ENCODE measurements at regions not wholly inside any gene's neighbourhood (a gene's known extent, or its start where the extent isn't known, plus 50 kb on each side); places are given as distances from the start of the nearest gene placed in this dataset.

DNA sequence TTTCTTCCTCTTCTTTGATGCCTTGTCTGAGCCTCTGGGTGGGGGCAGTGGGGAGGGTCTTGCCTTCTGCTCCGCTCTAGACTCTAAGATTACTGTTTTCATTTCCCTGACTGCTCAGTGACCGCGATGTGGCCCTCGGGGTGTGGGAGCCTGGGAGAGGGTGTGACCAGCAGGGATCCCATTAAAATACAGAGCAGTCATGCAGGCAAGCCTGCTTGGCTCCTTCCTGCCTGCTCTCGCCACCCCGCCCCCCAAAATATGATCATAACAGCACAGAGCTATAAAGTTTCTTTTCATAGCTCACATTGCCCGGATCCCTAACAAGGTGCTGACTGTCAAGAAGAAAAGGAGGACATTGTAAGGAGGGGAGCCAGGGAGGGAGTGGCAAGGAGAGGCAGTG, 332.9 kb downstream of the RAB28 start:
- DNase-seq: no peak
- 68 to 76% (median 75%) methylated on average over 7 of the region's 7 CpGs for WGBS, 5 donors
- no peaks in the 10 kb centered on the region for H3K4me1 ChIP-seq
- no peaks in the 10 kb centered on the region for H3K36me3 ChIP-seq
- H3K27me3 ChIP-seq (replicated peaks in 1 of 7): no peaks in the 10 kb centered on the region
- TF ChIP-seq, protein P1, sequence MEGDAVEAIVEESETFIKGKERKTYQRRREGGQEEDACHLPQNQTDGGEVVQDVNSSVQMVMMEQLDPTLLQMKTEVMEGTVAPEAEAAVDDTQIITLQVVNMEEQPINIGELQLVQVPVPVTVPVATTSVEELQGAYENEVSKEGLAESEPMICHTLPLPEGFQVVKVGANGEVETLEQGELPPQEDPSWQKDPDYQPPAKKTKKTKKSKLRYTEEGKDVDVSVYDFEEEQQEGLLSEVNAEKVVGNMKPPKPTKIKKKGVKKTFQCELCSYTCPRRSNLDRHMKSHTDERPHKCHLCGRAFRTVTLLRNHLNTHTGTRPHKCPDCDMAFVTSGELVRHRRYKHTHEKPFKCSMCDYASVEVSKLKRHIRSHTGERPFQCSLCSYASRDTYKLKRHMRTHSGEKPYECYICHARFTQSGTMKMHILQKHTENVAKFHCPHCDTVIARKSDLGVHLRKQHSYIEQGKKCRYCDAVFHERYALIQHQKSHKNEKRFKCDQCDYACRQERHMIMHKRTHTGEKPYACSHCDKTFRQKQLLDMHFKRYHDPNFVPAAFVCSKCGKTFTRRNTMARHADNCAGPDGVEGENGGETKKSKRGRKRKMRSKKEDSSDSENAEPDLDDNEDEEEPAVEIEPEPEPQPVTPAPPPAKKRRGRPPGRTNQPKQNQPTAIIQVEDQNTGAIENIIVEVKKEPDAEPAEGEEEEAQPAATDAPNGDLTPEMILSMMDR (IDR thresholded peaks at IDR 0.05 in 8 of 11, conservative IDR thresholded peaks at IDR 0.05 in 3 of 11): no peak
- TF ChIP-seq POLR2A (IDR thresholded peaks at IDR 0.05) (no peak), POLR2AphosphoS5 (IDR thresholded peaks at IDR 0.05) (no peak)
- no peak overlapping the region for H3K4me3 ChIP-seq
- intact Hi-C loops (cut with DNase I; ENCODE audit: low total_unique reads): no loop called here
- H3K9me3 ChIP-seq: peaks cover 0 to 10% (median 3%) of the 10 kb centered on the region in 8 donors
- no peak overlapping the region for H3K27ac ChIP-seq

DNA sequence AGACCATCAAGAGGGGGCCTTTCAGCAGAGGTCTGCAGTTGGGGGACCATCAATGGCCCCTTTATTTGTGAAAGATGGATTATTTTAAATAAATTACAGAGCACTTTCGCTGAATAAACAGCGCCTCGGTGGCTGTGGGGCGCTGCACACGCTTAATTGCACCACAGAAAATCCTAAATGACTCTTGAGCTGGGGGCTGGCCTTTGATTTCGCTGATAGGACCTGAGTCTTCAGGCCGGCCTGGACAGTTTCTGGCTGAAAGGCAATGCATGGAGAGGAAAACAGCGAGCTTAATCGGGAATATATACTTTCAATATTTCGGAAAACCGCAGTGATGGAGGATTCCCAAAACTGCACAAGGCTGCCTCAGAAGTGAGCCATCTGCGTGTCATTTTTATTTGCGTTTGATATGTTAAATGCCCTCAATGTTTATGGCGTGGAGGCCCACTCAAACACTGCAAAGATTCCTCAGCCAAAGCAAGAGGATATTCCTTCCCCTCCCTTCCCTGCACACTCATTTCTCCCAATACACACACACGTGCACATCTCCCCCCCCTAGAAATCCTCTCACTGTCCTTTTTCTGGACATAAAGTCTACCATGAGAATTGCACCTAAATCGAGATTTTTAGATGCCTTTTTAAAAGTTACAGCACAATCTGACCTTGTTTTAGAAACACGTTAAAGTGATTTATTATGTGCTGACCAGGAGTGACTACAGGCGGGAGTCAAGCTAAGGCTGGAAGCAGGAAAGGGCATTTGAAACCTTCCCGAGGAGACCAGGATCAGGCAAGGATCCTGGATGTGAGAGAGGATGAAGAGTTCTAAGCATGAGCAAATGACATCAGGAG, 340.7 kb downstream of the RAB28 start:
- H3K4me1 ChIP-seq: no peaks in the 10 kb centered on the region
- 69 to 76% (median 71%) methylated on average over 19 of the region's 19 CpGs for WGBS, 5 donors
- H3K27me3 ChIP-seq (replicated peaks in 1 of 7): no peaks in the 10 kb centered on the region
- no peaks in the 10 kb centered on the region for H3K9me3 ChIP-seq
- no peak for DNase-seq
- no peaks in the 10 kb centered on the region for H3K36me3 ChIP-seq
- intact Hi-C loops (cut with DNase I; ENCODE audit: low total_unique reads): no loop called here
- TF ChIP-seq POLR2AphosphoS5 (IDR thresholded peaks at IDR 0.05): no peak
- TF ChIP-seq, protein P1 (IDR thresholded peaks at IDR 0.05 in 8 of 11, conservative IDR thresholded peaks at IDR 0.05 in 3 of 11): no peak
- TF ChIP-seq POLR2A (IDR thresholded peaks at IDR 0.05): no peak
- H3K4me3 ChIP-seq: no peak overlapping the region
- no peak overlapping the region for H3K27ac ChIP-seq

DNA sequence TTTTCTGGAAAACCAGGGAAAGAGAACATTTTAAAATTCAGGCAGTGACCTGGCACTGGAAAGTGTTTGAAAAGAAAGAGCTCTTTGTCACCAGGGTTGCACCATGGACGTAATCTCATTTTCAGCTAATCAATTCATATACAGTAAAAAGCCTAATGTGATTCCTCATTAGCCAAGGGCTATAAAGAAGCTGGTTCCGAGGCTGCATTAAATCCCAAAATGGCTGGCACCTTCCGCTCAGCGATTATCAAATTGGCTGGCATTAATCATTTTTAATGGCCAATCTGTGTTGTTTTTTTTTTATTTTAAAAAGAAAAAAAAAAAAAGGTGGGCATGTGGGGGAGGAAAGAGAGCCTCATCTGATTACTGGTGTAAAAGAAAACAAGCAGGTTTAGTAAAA, 341.4 kb downstream of the RAB28 start:
- Histone ChIP-seq H3K27ac (no peak overlapping the region), H3K4me3 (no peak overlapping the region), H3K4me1 (no peaks in the 10 kb centered on the region), H3K27me3 (replicated peaks in 1 of 7) (no peaks in the 10 kb centered on the region), H3K9me3 (no peaks in the 10 kb centered on the region), H3K36me3 (no peaks in the 10 kb centered on the region)
- DNase-seq: no peak
- intact Hi-C loops (cut with DNase I; ENCODE audit: low total_unique reads): no loop called here
- TF ChIP-seq POLR2AphosphoS5 (IDR thresholded peaks at IDR 0.05) (no peak), POLR2A (IDR thresholded peaks at IDR 0.05) (no peak)
- TF ChIP-seq, protein P1 (IDR thresholded peaks at IDR 0.05 in 8 of 11, conservative IDR thresholded peaks at IDR 0.05 in 3 of 11): no peak
- 86 to 89% (median 88%) methylated on average over 4 of the region's 4 CpGs for WGBS, 5 donors

DNA sequence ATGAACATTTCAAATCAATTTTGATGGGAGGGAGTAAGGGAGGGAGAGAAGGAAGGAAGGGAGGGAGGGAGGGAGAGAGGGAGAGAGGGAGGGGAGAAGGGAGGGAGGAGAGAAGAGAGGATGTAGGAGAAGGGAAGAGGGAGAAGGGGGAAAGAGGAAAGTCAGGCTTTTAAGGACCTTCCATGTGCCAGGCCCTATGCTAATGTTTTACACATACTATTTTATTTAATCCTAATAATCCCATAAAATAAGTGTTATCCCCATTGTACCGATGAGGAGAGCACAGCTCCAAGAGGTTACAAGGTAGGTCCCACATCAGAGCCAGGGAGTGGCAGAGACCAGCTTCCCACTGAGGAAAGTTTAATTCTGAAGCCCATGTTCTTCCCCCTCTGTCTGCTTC, 341.9 kb downstream of the RAB28 start:
- Histone ChIP-seq H3K27ac (no peak overlapping the region), H3K36me3 (no peaks in the 10 kb centered on the region), H3K9me3 (no peaks in the 10 kb centered on the region), H3K4me3 (no peak overlapping the region), H3K27me3 (replicated peaks in 1 of 7) (no peaks in the 10 kb centered on the region), H3K4me1 (no peaks in the 10 kb centered on the region)
- WGBS, 5 donors: 59 to 100% (median 87%) methylated on average over 1 of the region's 1 CpG
- DNase-seq: no peak
- intact Hi-C loops (cut with DNase I; ENCODE audit: low total_unique reads): no loop called here
- TF ChIP-seq POLR2AphosphoS5 (IDR thresholded peaks at IDR 0.05): no peak
- TF ChIP-seq POLR2A (IDR thresholded peaks at IDR 0.05): no peak
- TF ChIP-seq, protein P1 (IDR thresholded peaks at IDR 0.05 in 8 of 11, conservative IDR thresholded peaks at IDR 0.05 in 3 of 11): no peak
